ENCODE measurements at regions not wholly inside any gene's neighbourhood (a gene's known extent, or its start where the extent isn't known, plus 50 kb on each side); places are given as distances from the start of the nearest gene placed in this dataset.
"Not testable (repeated sequence)": the region's sequence is repeated elsewhere in the genome, so short reads cannot be mapped to it uniquely, and the experiment has no call there.

GRCh38 chr11:110860461-110860860 lies 148.2 kb upstream of the ARHGAP20 start:
- no peak for DNase-seq

DNA sequence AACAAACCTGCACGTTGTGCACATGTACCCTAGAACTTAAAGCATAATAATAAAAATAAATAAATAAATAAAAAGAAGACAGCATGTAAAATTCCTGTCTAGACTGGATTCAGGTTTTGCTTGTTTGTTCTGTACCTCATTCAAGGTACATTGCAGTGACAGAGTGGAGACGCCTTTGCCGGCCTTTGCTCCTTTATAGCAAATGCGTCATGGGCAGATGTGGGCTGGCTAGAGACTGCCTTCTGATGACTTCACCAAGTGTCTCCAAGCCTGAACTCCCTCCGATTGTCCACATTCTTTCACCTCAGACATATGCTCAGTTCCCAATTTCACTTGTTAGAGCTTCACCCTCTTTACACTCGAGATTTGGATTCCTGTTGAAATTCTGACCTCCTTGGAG lies 147.8 kb upstream of the ARHGAP20 start:
- DNase-seq: no peak

DNA sequence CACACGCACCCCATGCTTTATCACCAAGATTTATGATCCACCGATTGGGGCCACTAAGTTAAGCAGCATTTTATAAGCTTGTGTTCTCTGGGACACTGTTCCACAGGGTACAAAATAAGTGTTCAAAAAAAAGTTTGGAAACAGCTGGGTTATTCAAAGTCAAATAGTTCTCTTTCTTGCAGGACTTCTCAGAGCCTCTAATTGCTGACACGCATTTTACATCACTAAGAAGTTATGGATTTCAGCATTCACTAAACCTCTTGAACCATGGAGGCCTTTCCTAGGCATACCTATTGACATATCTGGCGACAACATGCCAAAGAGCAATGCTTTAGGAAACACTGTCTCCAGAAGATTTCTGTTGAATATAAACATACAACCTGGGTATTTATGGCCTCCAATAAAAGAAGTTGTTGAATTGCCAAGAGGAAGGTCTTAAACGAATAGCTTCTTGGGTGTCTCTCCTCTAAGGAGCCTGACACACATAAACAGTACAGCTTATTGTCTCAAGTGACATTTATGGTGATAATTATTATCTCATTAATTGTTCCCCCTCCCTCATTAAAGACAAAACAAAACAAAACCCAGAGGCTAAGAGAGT lies 147.1 kb upstream of the ARHGAP20 start:
- no peak for DNase-seq

- DNase-seq: no peak
Measured at GRCh38 chr11:110858547-110858921, 146.3 kb upstream of the ARHGAP20 start.

DNA sequence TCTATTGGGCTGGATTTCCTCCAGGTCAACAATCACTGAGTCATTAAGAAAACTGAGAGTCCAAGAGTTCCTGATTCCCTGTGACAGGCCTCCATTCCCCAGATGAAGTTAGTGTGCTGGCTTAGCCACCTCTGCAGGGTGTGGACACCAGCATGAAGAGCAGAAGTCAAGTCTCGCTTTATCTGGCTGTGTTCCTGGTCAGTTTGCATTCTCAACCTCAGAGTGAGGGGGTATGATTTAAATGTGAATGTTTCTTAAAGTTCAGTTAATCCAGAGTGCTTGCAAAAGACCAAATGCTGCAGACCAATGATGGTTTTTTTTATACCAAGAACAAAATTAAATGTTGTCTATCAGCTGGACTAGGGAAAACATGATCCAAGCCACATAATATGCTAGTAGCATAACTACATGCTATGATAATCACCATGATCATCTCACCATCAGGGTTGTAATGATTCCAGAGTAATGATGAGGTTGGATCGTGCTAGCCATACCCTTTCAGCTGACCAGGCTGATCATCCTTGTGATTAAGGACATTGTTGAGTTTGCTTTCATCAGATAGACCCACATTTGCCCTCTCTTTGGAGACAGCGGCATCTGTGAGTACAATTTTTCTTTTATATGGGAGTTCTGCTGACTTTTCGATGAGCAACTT lies 145.8 kb upstream of the ARHGAP20 start:
- no peak for DNase-seq

DNA sequence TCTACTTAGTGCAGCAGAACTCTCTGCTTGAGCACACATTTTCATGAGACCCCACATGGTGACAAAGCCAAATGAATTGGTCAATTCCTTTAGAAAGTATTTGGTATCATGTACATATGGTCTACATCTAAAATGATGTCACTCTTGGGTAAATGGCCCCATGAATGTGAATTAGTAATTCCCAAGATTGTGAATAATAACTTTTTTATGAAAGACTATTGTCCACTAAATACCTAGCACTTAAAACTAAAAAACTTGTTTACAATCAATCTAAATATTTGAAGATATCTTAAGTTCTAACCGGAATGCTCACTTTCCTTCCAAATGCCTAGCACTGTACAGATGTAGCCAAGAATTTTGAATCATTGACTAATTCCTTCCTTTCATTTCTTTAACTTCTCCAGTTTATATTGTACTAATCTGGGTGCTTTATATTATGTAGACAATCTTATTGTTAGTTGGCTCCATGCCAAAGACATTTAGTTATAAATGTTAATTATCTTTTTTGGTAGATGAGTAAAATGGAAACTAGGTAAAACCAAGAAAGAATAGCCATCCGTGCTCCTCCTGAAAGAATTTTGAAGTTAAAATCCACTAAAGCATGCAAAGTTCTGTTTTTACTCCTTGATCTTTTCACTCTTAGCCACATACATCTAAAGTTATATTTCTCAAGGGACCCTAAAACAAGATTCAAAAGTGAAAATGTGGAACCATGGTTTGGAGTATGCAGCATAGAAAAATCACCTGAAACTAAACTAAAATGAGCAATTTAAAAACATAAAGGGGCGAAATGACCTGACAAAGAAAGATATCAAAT lies 145.0 kb upstream of the ARHGAP20 start:
- DNase-seq: no peak

DNA sequence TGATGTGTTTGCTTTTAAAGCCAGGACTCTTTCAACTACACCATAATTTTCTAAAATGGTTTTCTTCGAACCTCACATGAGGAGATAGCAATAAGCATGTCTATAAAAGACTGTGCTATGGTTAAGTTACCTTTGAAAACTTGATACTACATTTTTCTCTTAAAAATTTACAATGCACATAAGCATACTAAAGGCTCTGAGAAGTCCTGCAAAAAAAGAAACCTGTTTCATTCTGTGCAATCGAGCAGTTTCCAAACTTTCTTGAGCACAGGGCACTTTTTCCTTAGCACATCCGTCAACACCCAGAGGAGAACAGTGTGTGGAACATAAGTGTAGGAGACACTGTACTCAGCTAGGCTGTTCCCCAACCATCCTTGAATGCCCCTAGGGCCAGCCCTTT lies 144.1 kb upstream of the ARHGAP20 start:
- DNase-seq: no peak

- no peak for DNase-seq
Measured at GRCh38 chr11:110855191-110855590, 143.0 kb upstream of the ARHGAP20 start.

DNA sequence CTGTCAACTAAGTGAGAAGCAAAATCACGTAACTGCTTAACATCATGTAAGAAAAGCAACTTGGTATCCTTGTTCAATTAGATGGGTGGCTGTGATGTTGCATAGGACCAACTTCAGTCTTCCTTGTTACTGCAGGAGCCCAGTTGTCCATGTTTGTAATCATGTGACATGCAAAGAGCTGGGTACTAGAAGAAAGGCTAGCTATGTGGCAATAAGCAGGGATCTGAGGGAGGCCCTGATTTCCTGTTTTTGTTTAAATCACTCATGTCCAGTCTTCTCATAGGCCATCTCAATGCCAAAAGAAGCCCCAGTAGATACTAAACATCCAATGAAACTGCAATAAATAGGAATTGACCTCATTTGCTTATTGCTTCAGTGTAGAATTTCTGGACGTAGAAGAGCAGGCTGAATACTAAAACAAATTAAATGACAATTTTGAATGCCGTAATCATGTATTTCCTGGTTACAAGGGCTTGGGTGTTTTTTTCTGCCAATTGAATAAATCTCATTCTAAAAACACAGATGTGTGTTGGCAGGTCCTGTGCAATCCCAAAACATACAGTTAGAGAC lies 140.8 kb upstream of the ARHGAP20 start:
- DNase-seq: no peak

DNA sequence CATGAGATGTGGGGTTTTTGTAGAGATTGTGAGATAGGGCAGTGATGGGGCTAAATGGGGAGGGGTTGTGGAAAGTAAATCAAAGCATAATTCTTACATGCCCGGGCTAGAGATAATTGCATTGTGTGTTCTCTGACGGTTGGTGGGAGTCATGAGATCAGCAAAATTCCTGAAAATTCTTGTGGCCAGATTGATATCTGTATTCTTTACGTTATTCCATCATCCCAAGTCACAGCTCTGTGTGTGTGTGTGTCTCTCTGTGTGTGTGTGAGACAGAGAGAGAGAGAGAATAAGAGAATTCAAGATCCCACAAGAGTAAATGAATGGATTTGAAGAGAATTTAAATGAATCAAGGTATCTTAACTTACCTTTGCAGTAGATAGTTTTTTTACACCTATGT lies 138.6 kb upstream of the ARHGAP20 start:
- DNase-seq: no peak

DNA sequence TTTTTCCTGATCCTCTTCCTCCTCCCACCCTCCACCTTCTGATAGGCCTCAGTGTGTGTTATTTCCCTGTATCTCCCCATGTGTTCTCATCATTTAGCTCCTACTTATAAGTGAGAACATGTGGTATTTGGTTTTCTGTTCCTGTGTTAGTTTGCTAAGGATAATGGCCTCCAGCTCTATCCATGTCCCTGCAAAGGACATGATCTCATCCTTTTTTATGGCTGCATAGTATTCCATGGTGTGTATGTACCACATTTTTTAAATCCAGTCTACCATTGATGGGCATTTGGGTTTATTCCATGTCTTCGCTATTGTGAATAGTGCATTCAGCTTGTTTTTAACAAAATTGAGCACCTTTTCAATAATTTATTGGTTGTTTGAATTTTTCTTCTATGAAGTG lies 130.8 kb upstream of the ARHGAP20 start:
- DNase-seq: not testable (repeated sequence)

DNA sequence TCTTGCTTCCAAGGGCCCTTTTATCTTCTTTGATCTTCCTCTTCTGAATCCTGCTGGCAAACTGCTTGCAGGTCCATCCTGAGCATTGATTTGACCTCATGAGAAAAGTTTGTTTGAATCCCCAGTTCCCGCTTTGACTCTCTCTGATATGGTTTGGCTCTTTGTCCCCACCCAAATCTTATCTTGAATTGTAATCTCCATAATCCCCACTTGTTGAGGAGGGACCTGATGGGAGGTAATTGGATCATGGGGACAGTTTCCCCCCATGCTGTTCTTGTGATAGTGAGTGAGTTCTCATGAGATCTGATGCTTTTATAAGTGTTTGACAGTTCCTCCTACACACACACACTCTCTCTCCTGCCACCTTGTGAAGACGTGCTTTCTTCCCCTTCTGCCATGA lies 126.6 kb upstream of the ARHGAP20 start:
- DNase-seq: no peak

GRCh38 chr11:110837603-110838002 lies 125.4 kb upstream of the ARHGAP20 start:
- no peak for DNase-seq

- DNase-seq: no peak
Measured at GRCh38 chr11:110835106-110835505, 122.9 kb upstream of the ARHGAP20 start.

GRCh38 chr11:110833033-110833484 lies 120.8 kb upstream of the ARHGAP20 start:
- DNase-seq: no peak

- DNase-seq: no peak
Measured at GRCh38 chr11:110832539-110832938, 120.3 kb upstream of the ARHGAP20 start.

DNA sequence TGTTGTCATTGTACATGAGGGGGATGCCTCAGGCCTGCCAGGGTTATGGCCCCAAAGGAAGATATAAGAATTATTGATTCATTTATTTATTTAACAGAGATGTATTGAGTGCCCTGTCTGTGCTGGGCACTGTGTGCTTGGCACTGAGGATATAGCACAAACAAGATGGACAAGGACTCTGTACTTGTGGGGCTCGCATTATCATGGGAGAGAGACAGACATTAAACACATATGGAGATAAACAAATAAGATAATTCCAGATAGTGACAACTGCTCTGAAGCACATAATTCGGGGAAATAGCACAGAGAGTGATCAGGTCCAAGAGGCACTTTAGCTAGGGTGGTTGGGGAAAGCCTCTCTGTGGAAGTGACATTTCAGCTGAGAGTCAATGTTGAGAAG lies 119.8 kb upstream of the ARHGAP20 start:
- no peak for DNase-seq

DNA sequence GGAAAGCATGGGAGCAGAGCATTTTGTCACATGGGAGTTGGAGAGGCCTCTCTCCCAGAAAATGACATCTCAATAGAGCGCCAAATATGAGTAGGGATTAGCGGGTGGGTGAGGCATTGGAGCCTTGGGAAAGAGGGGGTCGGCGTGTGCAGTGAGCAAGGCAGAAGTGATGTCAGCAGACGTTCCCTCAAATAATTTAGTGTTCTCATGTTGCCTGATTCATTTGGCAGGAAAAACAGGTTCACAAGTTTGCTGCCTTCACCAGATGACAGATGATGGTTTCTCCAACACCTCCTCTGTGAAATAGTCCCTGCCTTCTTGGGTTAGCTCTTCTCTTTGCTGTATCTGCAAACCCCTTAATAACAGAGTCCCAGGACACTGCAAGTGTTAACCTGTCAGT lies 118.5 kb upstream of the ARHGAP20 start:
- no peak for DNase-seq

- no peak for DNase-seq
Measured at GRCh38 chr11:110830344-110830743, 118.1 kb upstream of the ARHGAP20 start.

GRCh38 chr11:110829873-110830272 lies 117.6 kb upstream of the ARHGAP20 start:
- DNase-seq: no peak

- DNase-seq: no peak
Measured at GRCh38 chr11:110828086-110828485, 115.8 kb upstream of the ARHGAP20 start.

- no peak for DNase-seq
Measured at GRCh38 chr11:110827276-110827675, 115.0 kb upstream of the ARHGAP20 start.

- DNase-seq: no peak
Measured at GRCh38 chr11:110824912-110825620, 112.8 kb upstream of the ARHGAP20 start.

Measured in NCI-H446 (cell line).